Fibroblast of villous mesenchyme (primary cell): ENCODE measurements at regions not wholly inside any gene's neighbourhood (a gene's known extent, or its start where the extent isn't known, plus 50 kb on each side); places are given as distances from the start of the nearest gene placed in this dataset.

ENCODE experiments used
- DNase-seq: peaks from one replicate; pipeline ENCODE4 v3.0.0-alpha.2; 2010; ENCODE audit warnings: low read depth
- H3K4me3 ChIP-seq: 2 replicates; pipeline ENCODE4 v1.5.1; 2011; ENCODE audit warnings: low read depth, mild to moderate bottlenecking, low read length
- CTCF ChIP-seq: IDR thresholded peaks from 2 replicates; pipeline ENCODE4 v1.5.1; 2012; ENCODE audit warnings: low read depth, mild to moderate bottlenecking, low read length; ENCODE audit not compliant: insufficient read depth

GRCh38 chr6:44564906-44565524, 177.5 kb downstream of the CDC5L start:
- DNase-seq = no peak
- TF ChIP-seq CTCF = no peak
- no peak overlapping the region for H3K4me3 ChIP-seq

GRCh38 chr6:44567406-44567805, 179.9 kb downstream of the CDC5L start:
- DNase-seq = no peak
- H3K4me3 ChIP-seq = no peak overlapping the region

GRCh38 chr6:44569131-44569530, 181.6 kb downstream of the CDC5L start:
- TF ChIP-seq CTCF = no peak
- no peak overlapping the region for H3K4me3 ChIP-seq
- DNase-seq = no peak

More at GRCh38 chr6:44567406-44567805, 179.9 kb downstream of the CDC5L start:
- TF ChIP-seq CTCF = no peak

GRCh38 chr6:44569931-44570385, 182.5 kb downstream of the CDC5L start:
- no peak for DNase-seq
- no peak for TF ChIP-seq CTCF
- H3K4me3 ChIP-seq = no peak overlapping the region

- no peak for TF ChIP-seq CTCF
- no peak for DNase-seq
- no peak overlapping the region for H3K4me3 ChIP-seq
These were observed 184.0 kb downstream of the CDC5L start for GRCh38 chr6:44571510-44571909.

GRCh38 chr6:44572346-44572745, 184.8 kb downstream of the CDC5L start:
- H3K4me3 ChIP-seq = no peak overlapping the region
- TF ChIP-seq CTCF = no peak
- no peak for DNase-seq

GRCh38 chr6:44575644-44576043, 188.1 kb downstream of the CDC5L start:
- no peak for DNase-seq
- TF ChIP-seq CTCF = no peak
- H3K4me3 ChIP-seq = no peak overlapping the region
